SK-N-SH (cell line): ENCODE measurements at regions not wholly inside any gene's neighbourhood (a gene's known extent, or its start where the extent isn't known, plus 50 kb on each side); places are given as distances from the start of the nearest gene placed in this dataset.

ENCODE experiments used
- CTCF ChIA-PET: fragments of 300-600, 350-600 bp; formaldehyde crosslinking; extraction: SDS; loops from one replicate; lab custom pipeline; 2021; lab: Yijun Ruan, JAX
- POLR2A ChIA-PET: fragments of 350-600 bp; sonication (Branson Sonifier 250); formaldehyde crosslinking; extraction: SDS; loops from one replicate; lab custom pipeline; 2020; ENCODE audit warnings: antibody characterized with exemption, inconsistent platforms; lab: Yijun Ruan, JAX
- DNase-seq: peaks from one replicate; pipeline ENCODE4 v3.0.0; 2012
- H2AFZ ChIP-seq: fragments of 200-600 bp; sonication (generic); 2 replicates; pipeline ENCODE4 v1.8.1; 2016; ENCODE audit warnings: antibody characterized with exemption, mild to moderate bottlenecking, low read depth
- H3F3A ChIP-seq: fragments of 200-600 bp; sonication (generic); replicated peaks from 2 replicates; pipeline ENCODE3; 2016; ENCODE audit warnings: antibody characterized with exemption, mild to moderate bottlenecking; ENCODE audit not compliant: insufficient read depth
- H3K27ac ChIP-seq, 2 experiments: fragments of 200-500 bp in 1 of 2; fragments of 200-600 bp in 1 of 2; sonication (Bioruptor generic) in 1 of 2; sonication (generic), shearing (Covaris generic) in 1 of 2; 2 replicates each; pipeline versions ENCODE4 v1.5.1 to v1.6.1; 2014 to 2016; ENCODE audit warnings: low read depth in 2 of 2, inconsistent platforms in 1 of 2, low read length in 1 of 2, mild to moderate bottlenecking in 1 of 2, mixed read lengths in 1 of 2
- H3K27me3 ChIP-seq: fragments of 200-600 bp; sonication (generic), shearing (Covaris generic); 2 replicates; pipeline ENCODE4 v1.6.1; 2016; ENCODE audit warnings: mixed run types; ENCODE audit not compliant: insufficient read depth
- H3K36me3 ChIP-seq, 2 experiments: fragments of 200-500 bp in 1 of 2; fragments of 200-600 bp in 1 of 2; sonication (Bioruptor generic) in 1 of 2; sonication (generic) in 1 of 2; replicated peaks in 1 of 2; 2 replicates each; pipeline versions ENCODE3 to v1.5.1; 2014 to 2016; ENCODE audit warnings: low read length in 1 of 2, mild to moderate bottlenecking in 1 of 2; ENCODE audit not compliant: insufficient read depth in 2 of 2, control insufficient read depth in 1 of 2
- H3K4me1 ChIP-seq, 2 experiments: fragments of 200-500 bp in 1 of 2; fragments of 200-600 bp in 1 of 2; sonication (Bioruptor generic) in 1 of 2; sonication (generic), shearing (Covaris generic) in 1 of 2; 2 replicates each; pipeline versions ENCODE4 v1.5.1 to v1.6.1; 2014 to 2016; ENCODE audit warnings: low read depth in 1 of 2, low read length in 1 of 2, mixed run types in 1 of 2; ENCODE audit not compliant: insufficient read depth in 2 of 2, control insufficient read depth in 1 of 2
- H3K4me2 ChIP-seq: fragments of 200-600 bp; sonication (generic), shearing (Covaris generic); 2 replicates; pipeline ENCODE4 v1.6.1; 2017; ENCODE audit warnings: mixed run types
- H3K4me3 ChIP-seq, 2 experiments: fragments of 200-500 bp in 1 of 2; fragments of 200-600 bp in 1 of 2; sonication (Bioruptor generic) in 1 of 2; sonication (generic), shearing (Covaris generic) in 1 of 2; 2 replicates each; pipeline versions ENCODE4 v1.5.1 to v1.8.1; 2014 to 2016; ENCODE audit warnings: low read depth in 2 of 2, inconsistent platforms in 1 of 2, low read length in 1 of 2, mild to moderate bottlenecking in 1 of 2, mixed read lengths in 1 of 2, moderate library complexity in 1 of 2
- H3K79me2 ChIP-seq: fragments of 200-600 bp; sonication (generic); 2 replicates; pipeline ENCODE4 v1.8.1; 2017; ENCODE audit warnings: mild to moderate bottlenecking; ENCODE audit not compliant: insufficient read depth
- H3K9ac ChIP-seq: fragments of 200-600 bp; sonication (generic); 2 replicates; pipeline ENCODE4 v1.6.1; 2017; ENCODE audit warnings: mixed run types
- H3K9me2 ChIP-seq: fragments of 200-600 bp; sonication (generic); 2 replicates; pipeline ENCODE4 v1.6.1; 2017; ENCODE audit warnings: mixed run types
- H3K9me3 ChIP-seq: fragments of 200-600 bp; sonication (generic); 2 replicates; pipeline ENCODE4 v1.6.1; 2017; ENCODE audit warnings: mixed run types, mild to moderate bottlenecking, moderate library complexity
- H4K20me1 ChIP-seq: fragments of 200-600 bp; sonication (generic); 2 replicates; pipeline ENCODE4 v1.6.1; 2017; ENCODE audit warnings: mild to moderate bottlenecking, mixed run types; ENCODE audit not compliant: insufficient read depth
- ELF1 ChIP-seq: IDR thresholded peaks from 2 replicates; pipeline ENCODE4 v1.4.0; 2012
- MEF2A ChIP-seq: IDR thresholded peaks from 2 replicates; pipeline ENCODE4 v1.4.0; 2012; ENCODE audit warnings: low read depth, borderline replicate concordance
- RXRA ChIP-seq: IDR thresholded peaks from 2 replicates; pipeline ENCODE4 v1.4.0; 2012; ENCODE audit warnings: low read depth, mild to moderate bottlenecking, borderline replicate concordance
- TCF12 ChIP-seq: IDR thresholded peaks from 2 replicates; pipeline ENCODE4 v1.4.0; 2012
- TEAD4 ChIP-seq: IDR thresholded peaks from 2 replicates; pipeline ENCODE4 v1.4.0; 2012; ENCODE audit warnings: mild to moderate bottlenecking, borderline replicate concordance; ENCODE audit not compliant: insufficient read depth
- WGBS: methylation state at CpG from one replicate; pipeline ENCODE4 v1.1.6; 2017; ENCODE audit warnings: low lambda C conversion rate; 5-methylcytosine and 5-hydroxymethylcytosine counted together
- TF ChIP-seq, protein P1 (sequence below): IDR thresholded peaks from 2 replicates; pipeline ENCODE4 v1.4.0; 2012; ENCODE audit warnings: low read depth, borderline replicate concordance
- TF ChIP-seq, protein P2 (sequence below): IDR thresholded peaks from 2 replicates; pipeline ENCODE4 v1.4.0; 2012; ENCODE audit warnings: low read depth, borderline replicate concordance
- TF ChIP-seq, protein P3 (sequence below): IDR thresholded peaks from 2 replicates; pipeline ENCODE4; 2012

DNA sequence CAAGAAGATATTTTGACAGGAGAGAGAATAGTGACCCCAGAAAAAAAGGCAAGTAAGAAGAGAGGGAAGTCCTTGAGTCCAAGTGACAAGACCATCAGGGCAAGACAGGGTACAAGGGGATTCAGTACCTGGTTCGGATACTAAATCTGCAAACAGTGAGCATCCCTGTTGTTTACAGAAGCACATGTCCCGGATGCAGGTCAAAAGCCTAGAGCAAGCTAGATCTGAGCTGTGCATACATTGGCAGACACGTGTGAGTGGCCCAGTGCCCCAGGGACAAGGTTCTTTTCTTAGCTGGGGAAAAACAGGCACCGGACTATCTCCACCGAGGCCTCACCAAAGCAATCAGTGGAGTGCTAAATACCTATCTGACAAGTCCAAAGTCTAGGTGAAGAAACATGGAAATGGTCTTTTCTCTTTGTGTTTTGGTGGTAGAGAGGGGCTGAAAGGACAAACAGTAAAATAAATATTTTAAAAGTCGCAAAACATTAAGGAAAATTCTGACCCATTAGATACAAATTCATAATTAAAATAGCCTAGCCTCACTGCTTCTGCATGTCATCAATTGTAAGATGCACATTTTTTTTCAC lies 165.2 kb downstream of the SUCLG1 start:
- Histone ChIP-seq H3K9me3 (no peaks in the 10 kb centered on the region), H3K27ac (no peak overlapping the region), H4K20me1 (no peaks in the 10 kb centered on the region), H3K79me2 (no peaks in the 10 kb centered on the region), H3K4me1 (no peaks in the 10 kb centered on the region), H3K9me2 (no peaks in the 10 kb centered on the region), H3K4me3 (no peak overlapping the region), H3K27me3 (peaks cover 5% of the 10 kb centered on the region; the same call in 1 of the 2 replicates), H3K9ac (no peak overlapping the region), H3K4me2 (no peak overlapping the region), H3F3A (no peaks in the 10 kb centered on the region), H2AFZ (no peak overlapping the region), H3K36me3 (no peaks in the 10 kb centered on the region)
- WGBS: 18% methylated on average over 6 of the region's 6 CpGs
- ChIA-PET CTCF (interaction anchor here (1.2 kb wide), 1 partner anchor 271 kb away, joined by 3 read pairs; no protein-coding TSS in a partner anchor), POLR2A (no interaction called here)
- TF ChIP-seq, protein P1, sequence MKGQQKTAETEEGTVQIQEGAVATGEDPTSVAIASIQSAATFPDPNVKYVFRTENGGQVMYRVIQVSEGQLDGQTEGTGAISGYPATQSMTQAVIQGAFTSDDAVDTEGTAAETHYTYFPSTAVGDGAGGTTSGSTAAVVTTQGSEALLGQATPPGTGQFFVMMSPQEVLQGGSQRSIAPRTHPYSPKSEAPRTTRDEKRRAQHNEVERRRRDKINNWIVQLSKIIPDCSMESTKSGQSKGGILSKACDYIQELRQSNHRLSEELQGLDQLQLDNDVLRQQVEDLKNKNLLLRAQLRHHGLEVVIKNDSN: no peak
- no peak for TF ChIP-seq TCF12
- DNase-seq: no peak

DNA sequence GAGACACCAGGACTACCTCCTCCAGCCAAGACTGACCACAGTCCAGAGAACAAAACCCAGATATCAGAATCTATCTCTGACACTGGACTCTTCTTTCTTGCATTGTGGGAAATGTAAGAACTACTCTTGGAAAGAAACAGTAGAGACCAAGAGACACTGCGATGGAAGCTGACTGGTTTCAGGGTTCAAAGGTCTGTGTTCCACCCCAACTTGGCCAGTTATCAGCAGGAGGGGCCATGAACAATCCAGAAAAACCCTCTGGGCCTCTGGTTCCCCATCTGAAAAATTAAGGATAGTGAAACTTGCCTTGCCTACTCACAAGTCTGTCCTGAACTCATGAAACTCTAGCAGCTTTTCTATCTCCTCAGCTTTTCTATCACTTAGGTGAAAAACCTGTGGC lies 166.5 kb downstream of the SUCLG1 start:
- no peaks in the 10 kb centered on the region for H3K9me3 ChIP-seq
- H3F3A ChIP-seq: no peaks in the 10 kb centered on the region
- CTCF ChIA-PET: interaction anchor here (1.2 kb wide), 1 partner anchor 270 kb away, joined by 3 read pairs; no protein-coding TSS in a partner anchor
- no peaks in the 10 kb centered on the region for H3K27me3 ChIP-seq
- no peaks in the 10 kb centered on the region for H3K79me2 ChIP-seq
- WGBS: 0% methylated on average over 1 of the region's 1 CpG
- no peaks in the 10 kb centered on the region for H3K36me3 ChIP-seq
- H4K20me1 ChIP-seq: no peaks in the 10 kb centered on the region
- H3K4me1 ChIP-seq: no peaks in the 10 kb centered on the region
- H2AFZ ChIP-seq: no peak overlapping the region
- H3K4me3 ChIP-seq: no peak overlapping the region
- no peak for DNase-seq
- no peaks in the 10 kb centered on the region for H3K9me2 ChIP-seq
- TF ChIP-seq TCF12 (no peak), TEAD4 (no peak), RXRA (no peak), ELF1 (no peak), MEF2A (no peak)
- TF ChIP-seq, protein P2, sequence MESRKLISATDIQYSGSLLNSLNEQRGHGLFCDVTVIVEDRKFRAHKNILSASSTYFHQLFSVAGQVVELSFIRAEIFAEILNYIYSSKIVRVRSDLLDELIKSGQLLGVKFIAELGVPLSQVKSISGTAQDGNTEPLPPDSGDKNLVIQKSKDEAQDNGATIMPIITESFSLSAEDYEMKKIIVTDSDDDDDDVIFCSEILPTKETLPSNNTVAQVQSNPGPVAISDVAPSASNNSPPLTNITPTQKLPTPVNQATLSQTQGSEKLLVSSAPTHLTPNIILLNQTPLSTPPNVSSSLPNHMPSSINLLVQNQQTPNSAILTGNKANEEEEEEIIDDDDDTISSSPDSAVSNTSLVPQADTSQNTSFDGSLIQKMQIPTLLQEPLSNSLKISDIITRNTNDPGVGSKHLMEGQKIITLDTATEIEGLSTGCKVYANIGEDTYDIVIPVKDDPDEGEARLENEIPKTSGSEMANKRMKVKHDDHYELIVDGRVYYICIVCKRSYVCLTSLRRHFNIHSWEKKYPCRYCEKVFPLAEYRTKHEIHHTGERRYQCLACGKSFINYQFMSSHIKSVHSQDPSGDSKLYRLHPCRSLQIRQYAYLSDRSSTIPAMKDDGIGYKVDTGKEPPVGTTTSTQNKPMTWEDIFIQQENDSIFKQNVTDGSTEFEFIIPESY: no peak
- TF ChIP-seq, protein P3, sequence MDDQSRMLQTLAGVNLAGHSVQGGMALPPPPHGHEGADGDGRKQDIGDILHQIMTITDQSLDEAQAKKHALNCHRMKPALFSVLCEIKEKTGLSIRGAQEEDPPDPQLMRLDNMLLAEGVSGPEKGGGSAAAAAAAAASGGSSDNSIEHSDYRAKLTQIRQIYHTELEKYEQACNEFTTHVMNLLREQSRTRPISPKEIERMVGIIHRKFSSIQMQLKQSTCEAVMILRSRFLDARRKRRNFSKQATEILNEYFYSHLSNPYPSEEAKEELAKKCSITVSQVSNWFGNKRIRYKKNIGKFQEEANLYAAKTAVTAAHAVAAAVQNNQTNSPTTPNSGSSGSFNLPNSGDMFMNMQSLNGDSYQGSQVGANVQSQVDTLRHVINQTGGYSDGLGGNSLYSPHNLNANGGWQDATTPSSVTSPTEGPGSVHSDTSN: no peak
- H3K4me2 ChIP-seq: no peak overlapping the region
- no peak overlapping the region for H3K27ac ChIP-seq
- H3K9ac ChIP-seq: no peak overlapping the region
- POLR2A ChIA-PET: no interaction called here
